Neural crest cell (in vitro differentiated cells): ENCODE measurements at regions not wholly inside any gene's neighbourhood (a gene's known extent, or its start where the extent isn't known, plus 50 kb on each side); places are given as distances from the start of the nearest gene placed in this dataset.

Source experiments
- DNase-seq: peaks from one replicate; pipeline ENCODE4 v3.0.0; 2021; ENCODE audit warnings: low read depth, mixed read lengths, low spot score
- H3K27ac Mint-ChIP-seq: one replicate; pipeline ENCODE4 v1.8.0; 2021; ENCODE audit warnings: mild to moderate bottlenecking, mixed read lengths; ENCODE audit not compliant: unreplicated experiment
- H3K27me3 Mint-ChIP-seq: 2 replicates; pipeline ENCODE4 v1.8.0; 2021; ENCODE audit warnings: low read depth, mild to moderate bottlenecking, mixed read lengths
- H3K36me3 Mint-ChIP-seq: 2 replicates; pipeline ENCODE4 v1.8.0; 2021; ENCODE audit warnings: low read depth, mild to moderate bottlenecking, mixed read lengths
- H3K4me1 Mint-ChIP-seq: 2 replicates; pipeline ENCODE4 v1.8.0; 2021; ENCODE audit warnings: mixed read lengths
- H3K4me3 Mint-ChIP-seq: one replicate; pipeline ENCODE4 v1.8.0; 2021; ENCODE audit warnings: mild to moderate bottlenecking, mixed read lengths
- H3K9me3 Mint-ChIP-seq: 2 replicates; pipeline ENCODE4 v1.8.0; 2021; ENCODE audit warnings: mixed read lengths
- CTCF ChIP-seq: fragments of 200-600 bp; sonication (generic); conservative IDR thresholded peaks from 2 replicates; pipeline ENCODE4 v1.5.0; 2021; ENCODE audit warnings: antibody characterized with exemption, mild to moderate bottlenecking

GRCh38 chr18:68588169-68588568, 126.7 kb downstream of the TMX3 start:
- TF ChIP-seq CTCF: no peak
- Mint-ChIP-seq H3K9me3 (no peaks in the 10 kb centered on the region), H3K4me1 (no peaks in the 10 kb centered on the region), H3K36me3 (no peaks in the 10 kb centered on the region), H3K27me3 (no peaks in the 10 kb centered on the region), H3K27ac (no peak overlapping the region), H3K4me3 (no peak overlapping the region)
- DNase-seq: no peak

- no peak for TF ChIP-seq CTCF
- H3K27ac Mint-ChIP-seq: no peak overlapping the region
- no peak overlapping the region for H3K4me3 Mint-ChIP-seq
These were observed 131.2 kb downstream of the TMX3 start for GRCh38 chr18:68583685-68584084.

GRCh38 chr18:68574311-68574710, 140.6 kb downstream of the TMX3 start:
- Mint-ChIP-seq H3K9me3 (peaks cover 6% of the 10 kb centered on the region), H3K36me3 (no peaks in the 10 kb centered on the region), H3K4me3 (no peak overlapping the region), H3K4me1 (no peaks in the 10 kb centered on the region), H3K27me3 (no peaks in the 10 kb centered on the region), H3K27ac (no peak overlapping the region)
- no peak for DNase-seq
- no peak for TF ChIP-seq CTCF

More at GRCh38 chr18:68583685-68584084, 131.2 kb downstream of the TMX3 start:
- Mint-ChIP-seq H3K36me3 (no peaks in the 10 kb centered on the region), H3K27me3 (no peaks in the 10 kb centered on the region), H3K4me1 (no peaks in the 10 kb centered on the region), H3K9me3 (no peaks in the 10 kb centered on the region)
- DNase-seq: no peak

GRCh38 chr18:68569936-68570335, 145.0 kb downstream of the TMX3 start:
- no peak for DNase-seq
- Mint-ChIP-seq H3K9me3 (peaks cover 6% of the 10 kb centered on the region), H3K27me3 (no peaks in the 10 kb centered on the region), H3K27ac (no peak overlapping the region), H3K4me3 (no peak overlapping the region), H3K4me1 (peaks cover under 1% of the 10 kb centered on the region), H3K36me3 (no peaks in the 10 kb centered on the region)
- TF ChIP-seq CTCF: no peak

GRCh38 chr18:68568364-68569155, 146.3 kb downstream of the TMX3 start:
- H3K36me3 Mint-ChIP-seq: no peaks in the 10 kb centered on the region
- no peak overlapping the region for H3K27ac Mint-ChIP-seq
- no peak overlapping the region for H3K4me3 Mint-ChIP-seq
- no peak for TF ChIP-seq CTCF
- no peaks in the 10 kb centered on the region for H3K27me3 Mint-ChIP-seq
- no peak for DNase-seq
- H3K4me1 Mint-ChIP-seq: peaks cover 3% of the 10 kb centered on the region
- peaks cover 8% of the 10 kb centered on the region for H3K9me3 Mint-ChIP-seq
